ENCODE measurements at regions not wholly inside any gene's neighbourhood (a gene's known extent, or its start where the extent isn't known, plus 50 kb on each side); places are given as distances from the start of the nearest gene placed in this dataset.

- no peak overlapping the region for H3K27ac ChIP-seq (ENCODE audit: insufficient read depth, low read depth, low read length)
- H3K4me3 ChIP-seq (replicated peaks in 1 of 3; ENCODE audit: insufficient read depth in 1 of 3, low read depth in 1 of 3, low read length in 3 of 3), result no peak overlapping the region
- intact Hi-C loops (cut with micrococcal nuclease), result no loop called here
- no peaks in the 10 kb centered on the region for H3K27me3 ChIP-seq (ENCODE audit: control insufficient read depth in 2 of 2, insufficient read depth in 2 of 2, low read length in 2 of 2)
- DNase-seq (ENCODE audit: low read depth, low spot score), result no peak
- ChIA-PET CTCF (no interaction called here), POLR2A (no interaction called here)
- H3K79me2 ChIP-seq (ENCODE audit: control insufficient read depth, insufficient read depth, low read length), result no peaks in the 10 kb centered on the region
- H3K9me3 ChIP-seq (replicated peaks; ENCODE audit: control insufficient read depth, insufficient read depth, low read length), result no peaks in the 10 kb centered on the region
- no peak overlapping the region for H2AFZ ChIP-seq (ENCODE audit: low read depth, low read length)
- H3K36me3 ChIP-seq (ENCODE audit: control insufficient read depth in 2 of 2, extremely low read depth in 1 of 2, insufficient read depth in 2 of 2, low read length in 2 of 2), result no peaks in the 10 kb centered on the region
- no peak overlapping the region for H3K9ac ChIP-seq (replicated peaks; ENCODE audit: extremely low read depth, insufficient read depth, low read length)
- no peak overlapping the region for H3K4me2 ChIP-seq (ENCODE audit: insufficient read depth, low read length)
- TF ChIP-seq MAX (IDR thresholded peaks at IDR 0.05; ENCODE audit: insufficient read depth, insufficient read length), result no peak
- no peak for TF ChIP-seq GATA2 (IDR thresholded peaks at IDR 0.05; ENCODE audit: insufficient read depth, insufficient read length, low read depth, low read length)
- TF ChIP-seq EZH2 (IDR thresholded peaks at IDR 0.05; ENCODE audit: borderline replicate concordance, low read depth, low read length, severe bottlenecking), result no peak
- TF ChIP-seq FOS (IDR thresholded peaks at IDR 0.05; ENCODE audit: borderline replicate concordance, insufficient read depth, low read length), result no peak
- no peak for TF ChIP-seq POLR2A (IDR thresholded peaks at IDR 0.05; ENCODE audit: low read depth, low read length)
- TF ChIP-seq JUN (IDR thresholded peaks at IDR 0.05; ENCODE audit: borderline replicate concordance, insufficient read depth, insufficient read length, low read depth), result no peak
- TF ChIP-seq MYC (IDR thresholded peaks at IDR 0.05; ENCODE audit: low read depth, low read length), result no peak
- no peak for TF ChIP-seq POLR2AphosphoS5 (IDR thresholded peaks at IDR 0.05; ENCODE audit: insufficient read depth, low read depth, low read length)
- TF ChIP-seq CTCF (IDR thresholded peaks at IDR 0.05; ENCODE audit: extremely low read depth in 1 of 2, insufficient read depth in 1 of 2, low read depth in 1 of 2, low read length in 2 of 2), result no peak
- no peaks in the 10 kb centered on the region for H3K4me1 ChIP-seq (ENCODE audit: control insufficient read depth, extremely low read depth, insufficient read depth, low read length)
- BruUV-seq (replicated peaks), result no TSS peak
- H3K9me1 ChIP-seq (replicated peaks; ENCODE audit: control insufficient read depth, extremely low read depth, insufficient read depth, low read length), result no peaks in the 10 kb centered on the region
- no peak for FAIRE-seq
- H4K20me1 ChIP-seq (replicated peaks; ENCODE audit: control insufficient read depth, extremely low read depth, insufficient read depth, low read length), result no peaks in the 10 kb centered on the region
- dilution Hi-C loops (cut with MboI; ENCODE audit: extremely low pct_ligation_motif_present, low sequenced_read_pairs), result no loop called here
These were observed 81.5 kb upstream of the VGLL3 start for GRCh38 chr3:87072446-87072845.
